Activated CD8-positive, alpha-beta memory T cell treated with anti-CD3 and anti-CD28 coated beads for 36 hours (primary cell): ENCODE measurements at regions not wholly inside any gene's neighbourhood (a gene's known extent, or its start where the extent isn't known, plus 50 kb on each side); places are given as distances from the start of the nearest gene placed in this dataset.
"Not testable (repeated sequence)": the region's sequence is repeated elsewhere in the genome, so short reads cannot be mapped to it uniquely, and the experiment has no call there.

Source experiments
- CTCF ChIA-PET: fragments of 350-600 bp; sonication (Branson Sonifier 250); formaldehyde crosslinking; loops from one replicate; lab custom pipeline; 2021; ENCODE audit warnings: antibody characterized with exemption; lab: Charles Lee
- POLR2A ChIA-PET: fragments of 350-600 bp; sonication (Branson Sonifier 250); formaldehyde crosslinking; loops from one replicate; lab custom pipeline; 2021; ENCODE audit warnings: antibody characterized with exemption; lab: Charles Lee

- ChIA-PET CTCF (no interaction called here), POLR2A (no interaction called here)
These were observed 586.1 kb downstream of the DNAH5 start for GRCh38 chr5:13358342-13358741.

- ChIA-PET CTCF (no interaction called here), POLR2A (no interaction called here)
These were observed 586.6 kb downstream of the DNAH5 start for GRCh38 chr5:13357929-13358328.

GRCh38 chr5:13356226-13356625 is 588.3 kb downstream of the DNAH5 start:
- POLR2A ChIA-PET, result no interaction called here
- CTCF ChIA-PET, result no interaction called here

- POLR2A ChIA-PET, result no interaction called here
- CTCF ChIA-PET, result no interaction called here
These were observed 589.9 kb downstream of the DNAH5 start for GRCh38 chr5:13354611-13355010.

- POLR2A ChIA-PET, result no interaction called here
- CTCF ChIA-PET, result no interaction called here
These were observed 593.7 kb downstream of the DNAH5 start for GRCh38 chr5:13350767-13351166.

GRCh38 chr5:13348568-13348967 is 595.9 kb downstream of the DNAH5 start:
- POLR2A ChIA-PET, result no interaction called here
- CTCF ChIA-PET, result no interaction called here

GRCh38 chr5:13346401-13346800 is 598.1 kb downstream of the DNAH5 start:
- ChIA-PET CTCF (no interaction called here), POLR2A (no interaction called here)

- POLR2A ChIA-PET, result no interaction called here
- CTCF ChIA-PET, result interaction anchor here (0.9 kb wide), 1 partner anchor 175 kb away, joined by 5 read pairs; no protein-coding TSS in a partner anchor
These were observed 605.4 kb downstream of the DNAH5 start for GRCh38 chr5:13339093-13339492.

- POLR2A ChIA-PET, result not testable (repeated sequence)
- CTCF ChIA-PET, result interaction anchor here (0.7 kb wide), 1 partner anchor 37 kb away, joined by 3 read pairs; no protein-coding TSS in a partner anchor
These were observed 609.5 kb downstream of the DNAH5 start for GRCh38 chr5:13335026-13335425.

GRCh38 chr5:13331585-13331984 is 612.9 kb downstream of the DNAH5 start:
- ChIA-PET CTCF (no interaction called here), POLR2A (no interaction called here)

- ChIA-PET CTCF (no interaction called here), POLR2A (no interaction called here)
These were observed 616.2 kb downstream of the DNAH5 start for GRCh38 chr5:13328316-13328715.

- ChIA-PET CTCF (no interaction called here), POLR2A (no interaction called here)
These were observed 618.7 kb downstream of the DNAH5 start for GRCh38 chr5:13325765-13326164.

GRCh38 chr5:13322769-13323168 is 621.7 kb downstream of the DNAH5 start:
- ChIA-PET CTCF (no interaction called here), POLR2A (no interaction called here)

GRCh38 chr5:13317654-13318053 is 626.8 kb downstream of the DNAH5 start:
- ChIA-PET POLR2A (no interaction called here), CTCF (no interaction called here)

GRCh38 chr5:13316176-13316575 is 628.3 kb downstream of the DNAH5 start:
- POLR2A ChIA-PET, result no interaction called here
- CTCF ChIA-PET, result no interaction called here

GRCh38 chr5:13307480-13307879 is 637.0 kb downstream of the DNAH5 start:
- ChIA-PET POLR2A (no interaction called here), CTCF (no interaction called here)

- POLR2A ChIA-PET, result no interaction called here
- CTCF ChIA-PET, result interaction anchor here (0.6 kb wide), 1 partner anchor 227 kb away, joined by 3 read pairs; no protein-coding TSS in a partner anchor
These were observed 641.0 kb downstream of the DNAH5 start for GRCh38 chr5:13303445-13303844.

- ChIA-PET POLR2A (no interaction called here), CTCF (no interaction called here)
These were observed 665.7 kb downstream of the DNAH5 start for GRCh38 chr5:13278811-13279210.

GRCh38 chr5:13278148-13278547 is 666.3 kb downstream of the DNAH5 start:
- CTCF ChIA-PET, result no interaction called here
- POLR2A ChIA-PET, result no interaction called here

- CTCF ChIA-PET, result no interaction called here
- POLR2A ChIA-PET, result no interaction called here
These were observed 668.3 kb downstream of the DNAH5 start for GRCh38 chr5:13276156-13276555.

- ChIA-PET CTCF (no interaction called here), POLR2A (no interaction called here)
These were observed 680.8 kb downstream of the DNAH5 start for GRCh38 chr5:13263701-13264100.

GRCh38 chr5:13253111-13253510 is 691.4 kb downstream of the DNAH5 start:
- CTCF ChIA-PET, result no interaction called here
- POLR2A ChIA-PET, result no interaction called here
